ENCODE measurements at regions not wholly inside any gene's neighbourhood (a gene's known extent, or its start where the extent isn't known, plus 50 kb on each side); places are given as distances from the start of the nearest gene placed in this dataset.
"Not testable (repeated sequence)": the region's sequence is repeated elsewhere in the genome, so short reads cannot be mapped to it uniquely, and the experiment has no call there.

DNA sequence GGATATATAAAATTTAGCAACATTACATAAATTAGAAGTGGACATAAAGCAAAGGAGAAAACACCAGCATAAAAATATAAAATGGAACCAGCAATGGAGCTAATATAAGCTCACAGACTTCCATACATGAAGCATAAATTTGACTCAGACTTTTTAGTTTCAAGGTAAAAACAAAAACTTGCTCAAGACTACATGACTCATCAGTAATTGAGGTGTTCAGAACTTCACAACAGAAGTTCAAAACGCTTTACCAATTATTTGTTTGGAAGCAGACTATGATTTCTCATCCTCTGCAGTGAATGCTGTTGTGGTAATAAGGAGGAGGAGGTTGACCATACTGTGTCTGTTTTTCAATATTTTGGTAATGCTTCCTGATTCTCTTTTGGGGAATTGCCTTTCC is 192.0 kb upstream of the MEIS1 start:
- H3F3A ChIP-seq (ENCODE audit: low read depth): not testable (repeated sequence)

DNA sequence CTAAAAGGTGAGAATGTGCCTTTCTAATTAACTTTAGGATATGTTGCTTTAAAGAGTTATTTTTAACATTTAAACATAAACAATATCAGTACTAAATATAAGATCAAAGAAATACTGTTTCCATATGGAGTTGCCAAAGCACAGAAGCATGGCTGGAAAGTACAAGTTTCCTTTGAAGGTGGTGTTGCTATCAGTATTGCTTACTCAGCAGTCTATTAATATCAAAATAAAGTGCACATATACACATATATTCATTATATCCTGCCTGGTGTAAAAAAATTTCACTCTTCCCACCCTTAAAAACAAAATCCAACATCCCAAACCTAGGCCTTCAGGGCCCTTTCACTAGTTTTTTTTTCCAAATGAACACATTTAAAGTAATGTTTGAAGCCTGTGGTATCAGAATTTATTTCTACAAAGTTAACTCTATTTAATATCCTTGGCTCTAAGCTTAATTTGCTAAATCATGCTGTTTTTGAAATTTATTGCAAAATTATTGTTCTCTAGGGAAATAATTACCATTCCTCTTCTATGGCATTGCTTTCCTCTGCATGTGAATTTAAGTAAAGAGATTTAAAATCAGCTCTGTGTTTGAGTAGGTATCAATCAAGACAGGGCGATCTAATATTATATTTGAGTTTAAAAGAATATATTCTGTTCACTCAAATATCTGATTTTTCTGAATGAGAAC is 192.7 kb upstream of the MEIS1 start:
- Histone ChIP-seq H3K9ac (ENCODE audit: low read depth, low read length, poor library complexity, severe bottlenecking) (no peak overlapping the region), H3K36me3 (ENCODE audit: insufficient read depth, low read length) (no peaks in the 10 kb centered on the region), H3K9me2 (replicated peaks; ENCODE audit: low read depth, low read length) (no peaks in the 10 kb centered on the region), H4K20me1 (ENCODE audit: insufficient read depth, low read length, poor library complexity, severe bottlenecking) (no peaks in the 10 kb centered on the region), H2AFZ (ENCODE audit: low read length) (no peak overlapping the region), H3K4me3 (ENCODE audit: low read length, poor library complexity, severe bottlenecking) (no peak overlapping the region), H3K4me2 (ENCODE audit: low read depth, low read length, poor library complexity, severe bottlenecking) (no peak overlapping the region), H3K4me1 (ENCODE audit: insufficient read depth, low read length, poor library complexity, severe bottlenecking) (no peaks in the 10 kb centered on the region), H3K27me3 (ENCODE audit: insufficient read depth, low read length, poor library complexity, severe bottlenecking) (no peaks in the 10 kb centered on the region), H3K9me3 (ENCODE audit: insufficient read depth, low read depth, low read length) (no peaks in the 10 kb centered on the region), H3K79me2 (ENCODE audit: insufficient read depth, low read length) (no peaks in the 10 kb centered on the region), H3F3A (ENCODE audit: low read depth) (no peaks in the 10 kb centered on the region)
- TF ChIP-seq, protein P1, sequence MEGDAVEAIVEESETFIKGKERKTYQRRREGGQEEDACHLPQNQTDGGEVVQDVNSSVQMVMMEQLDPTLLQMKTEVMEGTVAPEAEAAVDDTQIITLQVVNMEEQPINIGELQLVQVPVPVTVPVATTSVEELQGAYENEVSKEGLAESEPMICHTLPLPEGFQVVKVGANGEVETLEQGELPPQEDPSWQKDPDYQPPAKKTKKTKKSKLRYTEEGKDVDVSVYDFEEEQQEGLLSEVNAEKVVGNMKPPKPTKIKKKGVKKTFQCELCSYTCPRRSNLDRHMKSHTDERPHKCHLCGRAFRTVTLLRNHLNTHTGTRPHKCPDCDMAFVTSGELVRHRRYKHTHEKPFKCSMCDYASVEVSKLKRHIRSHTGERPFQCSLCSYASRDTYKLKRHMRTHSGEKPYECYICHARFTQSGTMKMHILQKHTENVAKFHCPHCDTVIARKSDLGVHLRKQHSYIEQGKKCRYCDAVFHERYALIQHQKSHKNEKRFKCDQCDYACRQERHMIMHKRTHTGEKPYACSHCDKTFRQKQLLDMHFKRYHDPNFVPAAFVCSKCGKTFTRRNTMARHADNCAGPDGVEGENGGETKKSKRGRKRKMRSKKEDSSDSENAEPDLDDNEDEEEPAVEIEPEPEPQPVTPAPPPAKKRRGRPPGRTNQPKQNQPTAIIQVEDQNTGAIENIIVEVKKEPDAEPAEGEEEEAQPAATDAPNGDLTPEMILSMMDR (conservative IDR thresholded peaks at IDR 0.05; ENCODE audit: low read length): no peak
- TF ChIP-seq EZH2phosphoT487 (IDR thresholded peaks at IDR 0.05; ENCODE audit: borderline replicate concordance): no peak

More for the DNA sequence above, 192.0 kb upstream of the MEIS1 start:
- not testable (repeated sequence) for H3K27me3 ChIP-seq (ENCODE audit: insufficient read depth, low read length, poor library complexity, severe bottlenecking); H3K36me3 ChIP-seq (ENCODE audit: insufficient read depth, low read length); H4K20me1 ChIP-seq (ENCODE audit: insufficient read depth, low read length, poor library complexity, severe bottlenecking); H3K9me2 ChIP-seq (replicated peaks; ENCODE audit: low read depth, low read length); H3K79me2 ChIP-seq (ENCODE audit: insufficient read depth, low read length); H3K4me2 ChIP-seq (ENCODE audit: low read depth, low read length, poor library complexity, severe bottlenecking); H3K9me3 ChIP-seq (ENCODE audit: insufficient read depth, low read depth, low read length); H3K9ac ChIP-seq (ENCODE audit: low read depth, low read length, poor library complexity, severe bottlenecking); H3K4me3 ChIP-seq (ENCODE audit: low read length, poor library complexity, severe bottlenecking); H3K4me1 ChIP-seq (ENCODE audit: insufficient read depth, low read length, poor library complexity, severe bottlenecking); H2AFZ ChIP-seq (ENCODE audit: low read length)

DNA sequence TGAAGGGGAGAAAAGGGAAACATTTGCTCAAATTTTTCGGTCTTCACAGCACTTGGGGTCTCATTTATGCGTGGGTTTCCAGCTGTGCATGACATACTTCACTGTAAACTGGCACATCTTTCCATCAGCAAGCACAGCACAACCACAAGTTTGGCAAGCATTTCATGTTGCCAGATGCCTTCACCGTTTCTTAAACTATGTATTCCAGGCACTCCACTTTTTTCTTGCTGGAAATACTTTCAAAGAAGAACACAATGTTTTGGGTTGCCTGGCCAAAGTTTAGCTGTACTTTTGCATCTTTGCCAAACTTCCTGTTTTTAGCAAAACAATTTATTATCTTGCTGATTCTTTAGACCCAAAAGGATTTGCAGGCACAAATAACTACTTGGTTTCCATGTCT is 194.6 kb upstream of the MEIS1 start:
- Histone ChIP-seq H3K9me3 (ENCODE audit: insufficient read depth, low read depth, low read length) (no peaks in the 10 kb centered on the region), H4K20me1 (ENCODE audit: insufficient read depth, low read length, poor library complexity, severe bottlenecking) (no peaks in the 10 kb centered on the region), H3K9me2 (replicated peaks; ENCODE audit: low read depth, low read length) (no peaks in the 10 kb centered on the region), H3F3A (ENCODE audit: low read depth) (no peaks in the 10 kb centered on the region), H3K4me3 (ENCODE audit: low read length, poor library complexity, severe bottlenecking) (no peak overlapping the region), H2AFZ (ENCODE audit: low read length) (no peak overlapping the region), H3K9ac (ENCODE audit: low read depth, low read length, poor library complexity, severe bottlenecking) (no peak overlapping the region), H3K27me3 (ENCODE audit: insufficient read depth, low read length, poor library complexity, severe bottlenecking) (no peaks in the 10 kb centered on the region), H3K4me2 (ENCODE audit: low read depth, low read length, poor library complexity, severe bottlenecking) (no peak overlapping the region), H3K36me3 (ENCODE audit: insufficient read depth, low read length) (no peaks in the 10 kb centered on the region), H3K4me1 (ENCODE audit: insufficient read depth, low read length, poor library complexity, severe bottlenecking) (no peaks in the 10 kb centered on the region), H3K79me2 (ENCODE audit: insufficient read depth, low read length) (no peaks in the 10 kb centered on the region)
- TF ChIP-seq EZH2phosphoT487 (IDR thresholded peaks at IDR 0.05; ENCODE audit: borderline replicate concordance): no peak
- TF ChIP-seq, protein P1 (conservative IDR thresholded peaks at IDR 0.05; ENCODE audit: low read length): no peak

DNA sequence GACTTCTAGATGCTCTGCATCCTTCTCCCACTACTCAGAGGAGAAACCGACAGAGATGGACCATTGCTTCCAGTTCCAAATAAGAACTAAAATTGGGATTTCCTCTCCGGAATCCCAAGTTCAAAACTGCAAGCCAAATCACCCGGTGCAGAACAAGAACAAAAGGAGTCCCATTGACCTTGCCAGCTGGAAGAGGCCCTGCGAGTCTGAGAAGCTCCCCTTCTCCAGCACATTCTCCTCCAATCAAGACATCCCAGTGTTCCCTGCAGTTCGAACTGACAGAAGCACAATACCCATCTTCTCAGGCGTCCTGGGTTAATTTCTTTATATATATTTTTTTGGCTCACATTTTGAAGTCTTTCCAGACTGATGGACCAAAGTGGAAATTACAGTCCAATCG is 195.3 kb upstream of the MEIS1 start:
- Histone ChIP-seq H3K36me3 (ENCODE audit: insufficient read depth, low read length) (no peaks in the 10 kb centered on the region), H3K9me3 (ENCODE audit: insufficient read depth, low read depth, low read length) (no peaks in the 10 kb centered on the region), H2AFZ (ENCODE audit: low read length) (no peak overlapping the region), H3K4me3 (ENCODE audit: low read length, poor library complexity, severe bottlenecking) (no peak overlapping the region), H3K79me2 (ENCODE audit: insufficient read depth, low read length) (no peaks in the 10 kb centered on the region), H3K9ac (ENCODE audit: low read depth, low read length, poor library complexity, severe bottlenecking) (no peak overlapping the region), H3K4me1 (ENCODE audit: insufficient read depth, low read length, poor library complexity, severe bottlenecking) (no peaks in the 10 kb centered on the region), H3K9me2 (replicated peaks; ENCODE audit: low read depth, low read length) (no peaks in the 10 kb centered on the region), H3K4me2 (ENCODE audit: low read depth, low read length, poor library complexity, severe bottlenecking) (no peak overlapping the region), H4K20me1 (ENCODE audit: insufficient read depth, low read length, poor library complexity, severe bottlenecking) (no peaks in the 10 kb centered on the region), H3F3A (ENCODE audit: low read depth) (no peaks in the 10 kb centered on the region), H3K27me3 (ENCODE audit: insufficient read depth, low read length, poor library complexity, severe bottlenecking) (no peaks in the 10 kb centered on the region)
- TF ChIP-seq, protein P1 (conservative IDR thresholded peaks at IDR 0.05; ENCODE audit: low read length): no peak
- no peak for TF ChIP-seq EZH2phosphoT487 (IDR thresholded peaks at IDR 0.05; ENCODE audit: borderline replicate concordance)

Data from Loucy (cell line).